GM21717 (cell line): ENCODE measurements at regions not wholly inside any gene's neighbourhood (a gene's known extent, or its start where the extent isn't known, plus 50 kb on each side); places are given as distances from the start of the nearest gene placed in this dataset.

Source experiments
- ATAC-seq: cut with Tn5 transposase; IDR thresholded peaks from one replicate; pipeline ENCODE4 v1.9.1; 2021; ENCODE audit warnings: mild to moderate bottlenecking, moderate library complexity; ENCODE audit not compliant: unreplicated experiment

DNA sequence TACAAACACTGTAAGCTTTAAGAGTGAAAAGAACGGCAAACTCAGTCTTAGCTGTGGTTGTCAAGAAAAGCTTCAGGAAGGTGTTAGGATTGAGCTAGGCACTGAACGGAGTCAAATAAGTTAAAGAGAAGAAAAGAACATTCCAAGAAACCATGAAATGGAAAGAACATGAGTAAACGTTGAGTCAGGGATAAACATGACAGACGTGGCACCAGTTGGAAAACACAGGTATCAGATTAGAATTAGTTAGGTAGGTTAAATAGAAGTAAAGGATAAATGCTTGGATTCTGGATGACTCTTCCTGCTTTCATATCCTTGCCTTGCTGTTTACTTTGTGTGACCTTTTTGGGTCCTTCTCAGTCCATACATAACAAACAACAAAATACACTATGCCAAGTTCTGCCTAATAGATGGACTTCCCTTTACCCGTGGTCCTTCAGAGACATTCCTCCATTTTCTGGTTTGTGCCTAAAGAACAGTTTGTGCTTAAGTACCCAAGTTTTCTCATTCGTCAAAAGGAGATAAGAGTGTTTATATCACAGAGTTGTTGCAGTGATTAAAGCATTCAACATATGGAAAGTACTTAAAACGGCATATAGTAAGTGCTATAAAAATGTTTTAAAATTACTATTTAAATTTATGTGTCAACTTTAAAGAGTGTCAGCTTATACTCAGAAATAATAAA is 446.9 kb downstream of the TMA16 start:
- ATAC-seq: no peak

DNA sequence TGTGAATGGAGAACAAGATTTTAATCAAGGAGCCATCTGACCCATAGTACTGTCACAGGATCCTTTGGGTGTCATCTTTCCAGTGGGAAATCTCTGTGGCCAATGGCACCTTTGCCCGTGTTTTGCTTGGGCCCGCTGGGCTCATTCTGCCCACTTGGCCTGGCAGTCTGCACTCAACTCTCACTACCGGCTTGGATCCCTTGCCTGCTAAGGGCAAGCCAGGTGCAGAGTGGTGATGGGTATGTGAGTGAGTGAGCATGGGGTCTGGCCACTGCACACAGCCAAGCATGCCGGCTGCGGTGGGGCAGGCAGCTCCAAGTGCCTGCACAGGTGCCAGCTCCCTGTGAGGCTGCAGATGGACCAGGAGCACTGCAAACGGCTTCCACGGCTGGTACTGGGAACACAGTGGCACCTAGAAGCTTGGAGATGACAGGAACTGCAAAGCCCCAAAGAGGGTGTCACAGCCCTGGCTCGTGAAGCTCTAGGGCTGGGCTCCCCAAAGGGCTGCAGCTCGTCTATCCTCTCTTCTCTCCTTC is 454.5 kb downstream of the TMA16 start:
- no peak for ATAC-seq

GRCh38 chr4:163949976-163950601 is 455.6 kb downstream of the TMA16 start:
- ATAC-seq: no peak

GRCh38 chr4:163955288-163955687 is 460.8 kb downstream of the TMA16 start:
- ATAC-seq: no peak

DNA sequence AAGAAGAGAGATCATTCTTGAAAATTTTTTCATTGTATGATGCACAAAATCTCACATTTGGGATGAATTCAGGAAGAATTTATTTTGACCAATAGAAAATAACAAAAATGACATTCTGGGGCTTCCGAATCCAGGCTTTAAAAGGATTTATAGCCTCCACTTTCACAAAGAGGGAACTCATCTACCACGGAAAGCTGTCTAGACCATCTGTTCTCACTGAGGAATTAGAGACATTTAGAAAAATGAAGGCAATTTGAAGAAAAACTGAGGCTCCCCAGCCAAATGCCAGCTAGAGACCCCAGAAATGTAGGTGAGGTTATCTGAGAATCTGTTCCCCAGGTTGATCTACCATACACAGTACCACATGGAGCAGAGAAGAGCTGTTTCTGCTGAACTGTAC is 464.3 kb downstream of the TMA16 start:
- ATAC-seq: no peak

DNA sequence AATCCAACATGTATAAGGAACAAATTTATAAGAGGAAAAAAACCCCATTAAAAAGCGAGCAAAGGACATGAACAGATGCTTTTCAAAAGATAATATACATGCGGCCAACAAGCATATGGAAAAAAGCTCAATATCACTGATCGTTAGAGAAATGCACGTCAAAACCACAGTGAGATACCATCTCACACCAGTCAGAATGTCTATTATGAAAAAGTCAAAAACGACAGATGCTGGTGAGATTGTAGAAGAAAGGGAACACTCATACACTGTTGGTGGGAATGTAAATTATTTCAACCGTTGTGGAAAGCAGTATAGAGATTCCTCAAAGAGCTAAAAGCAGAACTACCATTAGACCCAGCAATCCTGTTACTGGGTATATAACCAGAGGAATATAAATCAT is 465.4 kb downstream of the TMA16 start:
- ATAC-seq: no peak

DNA sequence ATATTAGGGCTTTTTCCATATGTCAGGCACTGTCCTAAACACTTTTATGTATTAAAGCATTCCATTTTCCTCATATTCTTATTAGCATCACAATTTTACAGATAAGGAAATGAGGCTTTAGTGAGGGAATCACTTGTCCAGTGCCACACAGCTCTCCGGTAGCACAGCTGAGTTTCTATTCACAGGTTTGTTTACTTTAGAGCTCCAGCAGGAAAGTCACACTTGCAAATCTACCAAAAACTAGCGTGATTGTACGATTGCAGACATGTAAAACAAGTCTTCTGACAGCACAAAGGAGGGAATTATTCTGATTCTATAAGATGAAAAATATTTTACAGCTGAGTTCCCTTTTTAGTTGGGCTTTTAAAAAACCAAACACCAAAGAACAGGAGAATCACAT is 472.1 kb downstream of the TMA16 start:
- no peak for ATAC-seq

- ATAC-seq: peak; percentile 71
These were observed 472.8 kb downstream of the TMA16 start for GRCh38 chr4:163967263-163967662.

DNA sequence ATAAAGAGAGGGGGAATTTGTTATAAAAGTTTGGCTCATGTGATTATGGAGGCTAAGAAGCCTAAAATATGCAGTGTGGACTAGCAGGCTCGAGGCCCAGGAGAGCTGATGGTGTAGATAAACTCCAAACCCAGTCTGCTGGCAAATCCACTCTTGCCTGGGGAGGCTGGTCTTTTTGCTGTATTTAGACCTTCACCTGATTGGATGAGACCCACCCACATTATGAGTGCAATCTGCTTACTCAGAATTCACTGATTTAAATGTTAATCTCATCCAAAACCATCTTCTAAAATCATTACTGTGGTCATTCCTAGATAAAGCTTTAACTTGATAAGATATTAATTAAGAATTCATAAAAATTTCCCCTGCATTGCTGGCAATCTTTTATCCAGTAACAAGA is 473.2 kb downstream of the TMA16 start:
- ATAC-seq: no peak

- ATAC-seq: no peak
These were observed 474.8 kb downstream of the TMA16 start for GRCh38 chr4:163969291-163969690.

DNA sequence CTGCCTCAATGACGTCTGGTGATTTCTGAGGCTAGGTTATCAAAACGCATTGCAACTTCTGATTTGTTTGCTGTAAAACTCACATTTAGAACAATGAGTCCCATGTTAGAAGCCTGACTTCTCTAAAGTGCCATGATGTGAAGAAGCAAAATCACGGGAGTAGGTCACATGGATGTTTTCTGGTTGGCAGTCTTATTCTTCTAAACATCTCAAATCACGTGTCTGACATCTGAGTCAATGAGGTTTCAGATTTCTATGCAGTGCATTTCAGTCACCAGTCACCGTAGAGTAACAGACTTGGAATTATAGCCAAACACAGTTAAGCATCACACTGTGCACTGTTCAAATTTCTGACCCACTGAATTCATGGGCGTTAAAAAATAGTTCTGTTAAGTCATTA is 482.1 kb downstream of the TMA16 start:
- no peak for ATAC-seq

DNA sequence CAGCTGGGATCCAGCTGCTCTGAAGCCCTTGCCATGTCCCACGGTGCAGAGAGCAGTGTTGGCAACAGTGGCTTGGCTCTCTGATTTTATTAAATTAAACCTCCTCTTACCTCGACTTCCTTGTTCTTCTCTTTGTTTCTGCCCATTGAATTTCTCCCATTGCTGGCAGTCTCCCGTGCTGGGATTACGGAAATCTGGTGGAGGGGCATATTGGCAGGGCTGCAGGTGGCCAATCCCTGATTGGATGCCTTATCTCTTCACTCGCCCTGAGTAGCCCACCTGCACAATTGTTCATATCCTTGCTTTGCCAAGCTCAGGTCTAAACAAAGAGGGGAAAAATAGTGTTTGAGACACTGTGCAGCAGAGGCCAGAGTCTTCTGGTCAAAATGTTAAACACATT is 493.9 kb downstream of the TMA16 start:
- ATAC-seq: no peak

DNA sequence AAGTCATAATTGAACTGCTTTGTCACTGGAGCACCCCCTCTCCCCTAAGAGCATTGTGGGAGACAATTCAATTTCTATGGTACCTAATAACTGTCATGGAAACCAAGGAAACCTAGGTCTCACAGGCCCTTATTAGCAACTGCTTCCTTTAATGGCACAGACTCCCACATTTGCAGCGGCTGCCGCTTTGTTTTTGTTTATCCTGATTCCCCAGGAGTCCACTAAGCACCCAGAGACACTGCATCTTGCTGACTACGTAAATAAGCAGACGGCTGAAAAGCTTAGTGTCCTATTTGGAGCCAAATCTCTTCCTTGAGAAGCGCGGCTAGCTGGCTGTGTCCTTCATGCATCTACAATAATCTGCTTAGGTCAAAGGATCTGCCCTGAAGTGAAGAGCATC is 494.4 kb downstream of the TMA16 start:
- ATAC-seq: no peak

GRCh38 chr4:163991298-163991865 is 496.9 kb downstream of the TMA16 start:
- ATAC-seq: no peak

- no peak for ATAC-seq
These were observed 514.9 kb downstream of the TMA16 start for GRCh38 chr4:164009435-164009834.

GRCh38 chr4:164011791-164012190 is 517.3 kb downstream of the TMA16 start:
- ATAC-seq: no peak

DNA sequence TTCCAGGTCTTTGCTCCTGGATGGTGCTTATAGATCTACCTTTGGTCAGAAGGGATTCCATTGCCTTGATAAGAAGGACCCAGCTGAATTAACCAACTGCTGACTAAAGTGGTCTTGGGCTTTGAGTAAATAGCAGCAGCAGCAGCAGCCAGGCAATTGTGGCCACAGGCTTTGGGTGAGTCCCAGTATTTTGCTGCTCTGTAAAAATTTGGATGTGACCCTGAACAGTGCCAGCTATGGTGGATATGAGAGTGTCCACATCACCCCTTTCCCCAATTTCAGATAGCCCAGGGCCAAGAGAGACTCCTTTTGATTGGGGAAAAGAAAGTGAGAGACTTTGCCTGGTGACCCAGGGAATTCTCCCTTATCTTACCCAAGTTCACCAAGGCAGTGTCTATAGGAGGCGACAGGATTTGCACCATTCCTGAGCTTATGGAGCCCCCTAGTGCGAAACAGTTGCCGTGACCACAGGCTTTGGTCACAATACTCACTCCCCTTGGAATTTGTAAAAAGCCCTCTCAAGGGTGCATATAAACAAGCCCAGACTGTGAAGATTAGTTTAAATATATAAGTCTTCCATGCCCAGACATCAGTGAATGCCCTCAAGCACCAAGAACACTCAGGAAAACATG is 518.0 kb downstream of the TMA16 start:
- peak; percentile 76 for ATAC-seq

DNA sequence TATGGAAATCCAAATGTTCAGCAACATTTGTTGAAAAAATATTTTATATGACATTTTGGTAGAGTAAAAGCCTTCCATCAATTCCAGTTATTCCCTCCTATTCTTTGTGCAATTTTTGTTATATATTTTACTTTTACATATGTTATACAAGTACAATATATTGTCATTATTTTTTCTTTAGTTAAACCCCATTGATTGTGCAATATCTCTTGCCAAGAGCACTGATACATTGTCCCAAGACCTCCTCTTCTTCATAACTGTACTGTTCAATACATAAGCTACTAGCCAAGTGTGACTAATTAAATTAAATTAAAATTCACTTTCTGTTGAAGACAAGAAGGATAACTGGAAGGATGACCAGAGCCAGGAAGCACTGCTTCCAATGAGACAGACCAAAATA is 527.5 kb downstream of the TMA16 start:
- ATAC-seq: no peak

GRCh38 chr4:164023214-164023613 is 528.7 kb downstream of the TMA16 start:
- no peak for ATAC-seq

- no peak for ATAC-seq
These were observed 533.3 kb downstream of the TMA16 start for GRCh38 chr4:164027805-164028204.

DNA sequence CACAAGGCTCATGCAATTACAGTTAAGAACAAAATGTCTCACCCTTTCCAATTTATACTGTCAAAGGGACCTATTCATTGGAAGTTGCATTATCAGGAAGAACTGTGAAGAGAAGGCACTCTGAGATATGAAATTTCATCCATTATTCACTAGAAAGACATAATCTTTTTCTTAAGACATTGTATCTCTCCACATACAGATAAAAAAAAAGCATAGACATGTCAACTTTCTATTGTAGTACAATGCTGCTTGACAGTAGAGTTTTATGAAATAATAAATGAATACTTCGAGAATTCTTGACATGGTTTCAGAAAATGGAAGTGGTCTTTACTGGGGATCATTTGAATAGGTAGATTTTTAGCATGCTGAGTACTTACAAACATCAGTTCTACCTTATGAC is 545.0 kb downstream of the TMA16 start:
- no peak for ATAC-seq
